ACHN (cell line): ENCODE measurements at regions not wholly inside any gene's neighbourhood (a gene's known extent, or its start where the extent isn't known, plus 50 kb on each side); places are given as distances from the start of the nearest gene placed in this dataset.
"Not testable (repeated sequence)": the region's sequence is repeated elsewhere in the genome, so short reads cannot be mapped to it uniquely, and the experiment has no call there.

Experiments used
- DNase-seq: peaks from one replicate; pipeline ENCODE4 v3.0.0-alpha.2; 2015
- in situ Hi-C: cut with HindIII; loops from 2 replicates; pipeline ENCODE4 v1.10.0; 2017; ENCODE audit warnings: low sequenced_read_pairs, low pct_ligation_motif_present, low pct_unique_long_range_greater_than_20kb

DNA sequence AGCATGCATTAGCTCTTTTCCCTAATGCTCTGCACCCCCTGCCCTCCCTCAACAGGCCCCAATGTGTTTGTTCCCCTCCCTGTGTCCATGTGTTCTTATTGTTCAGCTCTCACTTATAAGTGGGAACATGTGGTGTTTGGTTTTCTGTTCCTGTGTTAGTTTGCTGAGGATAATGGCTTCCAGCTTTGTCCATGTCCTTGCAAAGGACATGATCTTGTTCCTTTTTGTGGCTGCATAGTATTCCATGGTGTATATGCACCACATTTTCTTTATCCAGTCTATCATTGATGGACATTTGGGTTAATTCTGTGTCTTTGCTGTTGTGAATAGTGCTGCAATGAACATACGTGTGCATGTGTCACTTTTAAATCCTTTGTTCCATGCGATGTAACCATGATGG is 363.0 kb downstream of the SRGAP2C start:
- DNase-seq, in situ Hi-C loops: not testable (repeated sequence)

- DNase-seq, in situ Hi-C loops: not testable (repeated sequence)
These were observed 366.0 kb downstream of the SRGAP2C start for GRCh38 chr1:121550817-121551216.

- in situ Hi-C loops, DNase-seq: not testable (repeated sequence)
These were observed 366.7 kb downstream of the SRGAP2C start for GRCh38 chr1:121551491-121551890.

DNA sequence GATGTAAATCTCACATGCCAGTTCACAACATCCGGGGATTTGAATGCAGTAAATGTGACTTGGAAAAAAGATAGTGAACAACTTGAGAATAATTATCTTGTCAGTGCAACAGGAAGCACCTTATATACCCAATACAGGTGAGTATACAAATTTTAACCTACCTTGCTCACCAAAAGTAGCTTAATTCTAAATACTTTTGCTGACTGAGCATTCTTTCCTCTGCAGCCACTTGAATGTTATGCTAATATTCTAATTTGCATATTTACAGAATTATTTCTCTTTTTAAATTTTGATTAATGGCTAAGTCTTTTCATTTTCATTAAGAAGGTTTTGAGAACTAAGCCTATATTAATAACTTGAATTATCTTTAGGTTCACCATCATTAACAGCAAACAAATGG is 371.8 kb downstream of the SRGAP2C start:
- DNase-seq, in situ Hi-C loops: not testable (repeated sequence)

GRCh38 chr1:121558034-121558433 is 373.3 kb downstream of the SRGAP2C start:
- in situ Hi-C loops, DNase-seq: not testable (repeated sequence)

GRCh38 chr1:121558514-121558913 is 373.7 kb downstream of the SRGAP2C start:
- DNase-seq = peak; percentile 10
- in situ Hi-C loops = no loop called here

GRCh38 chr1:121566346-121566745 is 381.6 kb downstream of the SRGAP2C start:
- in situ Hi-C loops = no loop called here
- no peak for DNase-seq

- no peak for DNase-seq
These were observed 384.7 kb downstream of the SRGAP2C start for GRCh38 chr1:121569428-121569827.

GRCh38 chr1:121573881-121574504 is 389.2 kb downstream of the SRGAP2C start:
- in situ Hi-C loops, DNase-seq: not testable (repeated sequence)

More at GRCh38 chr1:121569428-121569827, 384.7 kb downstream of the SRGAP2C start:
- in situ Hi-C loops = no loop called here

DNA sequence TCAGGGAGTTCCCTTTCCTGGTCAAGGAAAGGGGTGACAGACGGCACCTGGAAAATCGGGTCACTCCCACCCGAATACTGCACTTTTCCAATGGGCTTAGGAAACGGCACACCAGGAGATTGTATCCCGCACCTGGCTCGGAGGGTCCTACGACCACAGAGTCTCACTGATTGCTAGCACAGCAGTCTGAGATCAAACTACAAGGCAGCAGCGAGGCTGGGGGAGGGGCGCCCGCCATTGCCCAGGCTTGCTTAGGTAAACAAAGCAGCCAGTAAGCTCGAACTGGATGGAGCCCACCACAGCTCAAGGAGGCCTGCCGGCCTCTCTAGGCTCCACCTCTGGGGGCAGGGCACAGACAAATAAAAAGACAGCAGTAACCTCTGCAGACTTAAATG is 389.7 kb downstream of the SRGAP2C start:
- DNase-seq, in situ Hi-C loops: not testable (repeated sequence)

DNA sequence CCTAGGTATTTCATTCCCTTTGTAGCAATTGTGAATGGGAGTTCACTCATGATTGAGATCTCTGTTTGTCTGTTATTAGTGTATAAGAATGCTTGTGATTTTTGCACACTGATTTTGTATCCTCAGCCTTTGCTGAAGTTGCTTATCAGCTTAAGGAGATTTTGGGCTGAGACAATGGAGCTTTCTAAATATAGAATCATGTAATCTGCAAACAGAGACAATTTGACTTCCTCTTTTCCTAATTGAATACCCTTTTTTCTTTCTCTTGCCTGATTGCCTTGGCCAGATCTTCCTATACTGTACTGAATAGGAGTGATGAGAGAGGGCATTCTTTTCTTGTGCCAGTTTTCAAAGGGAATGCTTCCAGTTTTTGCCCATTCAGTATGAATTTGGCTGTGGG is 398.1 kb downstream of the SRGAP2C start:
- in situ Hi-C loops, DNase-seq: not testable (repeated sequence)

DNA sequence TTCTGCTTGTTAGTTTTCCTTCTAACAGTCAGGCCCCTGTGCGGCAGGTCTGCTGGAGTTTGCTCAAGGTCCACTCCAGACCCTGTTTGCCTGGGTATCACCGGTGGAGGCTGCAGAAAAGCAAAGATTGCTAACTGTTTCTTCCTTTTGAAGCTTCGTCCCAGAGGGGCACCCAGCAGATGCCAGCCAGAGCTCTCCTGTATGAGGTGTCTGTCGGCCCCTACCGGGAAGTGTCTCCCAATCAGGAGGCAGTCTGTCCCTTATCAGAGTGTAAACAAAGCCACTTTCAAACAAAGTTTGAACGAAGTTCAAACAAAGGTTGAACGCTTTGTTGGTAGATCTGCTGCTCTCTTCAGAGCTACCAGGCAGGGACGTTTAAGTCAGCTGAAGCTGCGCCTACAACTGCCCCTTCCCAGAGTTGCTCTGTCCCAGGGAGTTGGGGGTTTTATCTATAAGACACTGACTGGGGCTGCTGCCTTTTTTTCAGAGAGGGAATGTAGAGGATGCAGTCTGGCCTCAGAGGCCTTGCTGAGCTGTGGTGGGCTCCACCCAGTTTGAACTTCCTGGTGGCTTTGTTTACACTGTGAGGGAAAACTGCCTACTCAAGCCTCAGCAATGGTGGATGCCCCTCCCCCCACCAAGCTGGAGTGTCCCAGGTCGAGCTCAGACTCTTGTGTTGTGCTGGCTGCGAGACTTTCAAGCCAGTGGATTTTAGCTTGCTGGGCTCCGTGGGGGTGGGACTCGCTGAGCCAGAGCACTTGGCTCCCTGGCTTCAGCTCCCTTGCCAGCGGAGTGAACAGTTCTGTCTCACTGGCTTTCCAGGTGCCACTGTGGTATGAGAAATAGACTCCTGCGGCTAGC is 401.8 kb downstream of the SRGAP2C start:
- in situ Hi-C loops = no loop called here
- DNase-seq = no peak

GRCh38 chr1:121587230-121587569 is 402.4 kb downstream of the SRGAP2C start:
- DNase-seq = no peak
- in situ Hi-C loops = no loop called here

- DNase-seq = no peak
- in situ Hi-C loops = no loop called here
These were observed 403.0 kb downstream of the SRGAP2C start for GRCh38 chr1:121587777-121588176.

DNA sequence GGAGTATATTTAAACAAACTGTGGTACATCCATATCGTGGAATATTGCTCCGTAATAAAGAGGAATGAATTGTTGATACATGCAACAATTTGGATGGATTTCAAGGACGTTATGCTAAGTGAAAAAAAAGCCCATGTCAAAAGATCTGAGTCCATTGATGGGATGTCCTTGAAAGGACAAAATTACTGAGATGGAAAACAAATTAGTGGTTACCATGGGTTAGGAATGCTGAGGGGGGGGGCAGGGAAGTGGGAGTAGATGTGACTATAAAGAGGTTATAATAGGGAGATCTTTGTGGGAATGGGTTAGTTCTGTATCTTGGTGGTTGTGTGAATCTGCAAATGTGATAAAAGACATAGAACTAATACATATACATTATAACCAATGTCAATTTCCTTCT is 409.3 kb downstream of the SRGAP2C start:
- DNase-seq = no peak
- in situ Hi-C loops = no loop called here

GRCh38 chr1:121595089-121595488 is 410.3 kb downstream of the SRGAP2C start:
- in situ Hi-C loops = no loop called here
- no peak for DNase-seq

DNA sequence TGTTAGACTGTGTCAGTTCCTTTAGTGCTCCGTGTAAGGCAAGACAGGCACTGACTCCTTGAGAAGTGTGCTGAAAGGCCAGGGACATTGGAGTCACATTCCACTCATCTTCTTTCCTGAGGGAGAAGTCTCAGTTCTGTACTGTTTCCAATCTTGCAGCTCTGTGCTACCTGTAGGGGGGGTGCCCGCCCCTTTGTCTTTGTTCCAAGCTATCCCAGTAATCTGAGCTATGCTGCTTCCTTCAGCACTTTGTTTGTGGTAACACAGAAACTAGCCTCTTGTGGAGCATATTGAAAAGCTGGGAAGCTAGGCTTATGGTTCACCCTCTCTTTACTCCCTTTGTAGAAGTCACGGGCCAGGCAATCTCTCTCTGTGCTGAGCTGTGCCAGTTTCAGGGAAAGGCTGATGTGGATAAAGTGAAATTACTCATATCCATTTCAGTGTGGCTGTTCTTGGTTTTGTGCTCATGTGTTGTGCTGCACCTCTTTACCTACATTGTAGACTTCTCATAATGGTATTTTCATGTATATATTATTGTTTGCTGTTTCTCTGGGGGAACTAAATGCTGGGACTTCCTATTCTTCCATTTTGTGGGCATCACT is 420.2 kb downstream of the SRGAP2C start:
- DNase-seq, in situ Hi-C loops: not testable (repeated sequence)

DNA sequence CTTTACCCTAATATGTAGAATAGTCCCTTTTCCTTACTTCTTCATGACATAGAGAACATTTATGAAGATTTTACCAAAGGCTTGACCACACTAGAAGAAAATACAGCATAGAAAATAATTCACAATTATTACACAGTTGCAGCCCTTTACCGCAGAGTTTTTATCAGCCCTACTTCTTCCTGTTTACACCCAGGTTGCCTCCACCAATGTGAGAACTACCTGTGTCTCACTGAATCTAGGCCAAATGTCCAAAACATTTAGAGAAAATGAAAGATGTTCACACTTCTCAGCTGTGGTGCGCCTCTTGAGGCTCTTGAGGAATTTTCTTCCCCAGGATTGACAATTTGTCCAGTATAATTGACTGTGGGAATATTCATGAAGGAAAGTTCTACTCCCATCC is 422.7 kb downstream of the SRGAP2C start:
- in situ Hi-C loops, DNase-seq: not testable (repeated sequence)
